ENCODE measurements at regions not wholly inside any gene's neighbourhood (a gene's known extent, or its start where the extent isn't known, plus 50 kb on each side); places are given as distances from the start of the nearest gene placed in this dataset.

GRCh38 chr5:20554001-20554400 lies 566.0 kb upstream of the CDH18 start:
- no peak overlapping the region for H3K27ac ChIP-seq
- TF ChIP-seq ZFX (IDR thresholded peaks at IDR 0.05; ENCODE audit: borderline replicate concordance) (no peak), CTCF (IDR thresholded peaks at IDR 0.05) (no peak)

GRCh38 chr5:20537911-20538703 lies 550.1 kb upstream of the CDH18 start:
- no peak overlapping the region for H3K27ac ChIP-seq
- TF ChIP-seq ZFX (IDR thresholded peaks at IDR 0.05; ENCODE audit: borderline replicate concordance) = no peak
- TF ChIP-seq CTCF (IDR thresholded peaks at IDR 0.05) = no peak

- no peak overlapping the region for H3K27ac ChIP-seq
- TF ChIP-seq ZFX (IDR thresholded peaks at IDR 0.05; ENCODE audit: borderline replicate concordance) = no peak
- no peak for TF ChIP-seq CTCF (IDR thresholded peaks at IDR 0.05)
Observed at GRCh38 chr5:20536813-20537212, 548.8 kb upstream of the CDH18 start.

GRCh38 chr5:20536341-20536740 lies 548.3 kb upstream of the CDH18 start:
- TF ChIP-seq ZFX (IDR thresholded peaks at IDR 0.05; ENCODE audit: borderline replicate concordance) (no peak), CTCF (IDR thresholded peaks at IDR 0.05) (no peak)
- H3K27ac ChIP-seq = no peak overlapping the region

- TF ChIP-seq ZFX (IDR thresholded peaks at IDR 0.05; ENCODE audit: borderline replicate concordance) (no peak), CTCF (IDR thresholded peaks at IDR 0.05) (no peak)
Observed at GRCh38 chr5:20528471-20528870, 540.5 kb upstream of the CDH18 start.

GRCh38 chr5:20524991-20525529 lies 537.1 kb upstream of the CDH18 start:
- no peak overlapping the region for H3K27ac ChIP-seq
- TF ChIP-seq ZFX (IDR thresholded peaks at IDR 0.05; ENCODE audit: borderline replicate concordance) = no peak
- TF ChIP-seq CTCF (IDR thresholded peaks at IDR 0.05) = no peak

More at GRCh38 chr5:20528471-20528870, 540.5 kb upstream of the CDH18 start:
- H3K27ac ChIP-seq = no peak overlapping the region

- H3K27ac ChIP-seq = no peak overlapping the region
- TF ChIP-seq ZFX (IDR thresholded peaks at IDR 0.05; ENCODE audit: borderline replicate concordance) (no peak), CTCF (IDR thresholded peaks at IDR 0.05) (no peak)
Observed at GRCh38 chr5:20522905-20523482, 535.0 kb upstream of the CDH18 start.
